HG03432 (cell line): ENCODE measurements at regions not wholly inside any gene's neighbourhood (a gene's known extent, or its start where the extent isn't known, plus 50 kb on each side); places are given as distances from the start of the nearest gene placed in this dataset.
"Not testable (repeated sequence)": the region's sequence is repeated elsewhere in the genome, so short reads cannot be mapped to it uniquely, and the experiment has no call there.

Experiments used
- ATAC-seq: cut with Tn5 transposase; IDR thresholded peaks from one replicate; pipeline ENCODE4 v1.9.1; 2021; ENCODE audit warnings: mild to moderate bottlenecking, moderate library complexity; ENCODE audit not compliant: unreplicated experiment

DNA sequence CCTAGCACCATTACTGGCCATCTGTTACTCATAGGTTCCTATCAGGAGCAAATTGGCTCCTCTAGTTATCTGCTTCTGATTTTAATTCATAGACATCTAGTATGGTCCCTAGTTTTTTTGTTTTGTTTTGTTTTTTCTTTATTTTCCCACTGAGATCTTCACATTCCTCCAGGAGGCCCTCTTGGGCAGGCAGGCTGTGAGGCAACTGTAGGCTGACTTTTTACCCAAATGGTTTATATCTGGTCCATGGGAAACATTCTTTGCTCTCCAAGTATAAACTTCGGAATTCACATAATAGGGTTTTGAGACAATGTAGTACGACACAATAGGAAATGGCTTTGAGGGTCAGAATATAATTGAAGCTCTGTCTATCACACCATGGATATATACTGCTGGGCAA, 250.9 kb upstream of the DAB2 start:
- no peak for ATAC-seq

DNA sequence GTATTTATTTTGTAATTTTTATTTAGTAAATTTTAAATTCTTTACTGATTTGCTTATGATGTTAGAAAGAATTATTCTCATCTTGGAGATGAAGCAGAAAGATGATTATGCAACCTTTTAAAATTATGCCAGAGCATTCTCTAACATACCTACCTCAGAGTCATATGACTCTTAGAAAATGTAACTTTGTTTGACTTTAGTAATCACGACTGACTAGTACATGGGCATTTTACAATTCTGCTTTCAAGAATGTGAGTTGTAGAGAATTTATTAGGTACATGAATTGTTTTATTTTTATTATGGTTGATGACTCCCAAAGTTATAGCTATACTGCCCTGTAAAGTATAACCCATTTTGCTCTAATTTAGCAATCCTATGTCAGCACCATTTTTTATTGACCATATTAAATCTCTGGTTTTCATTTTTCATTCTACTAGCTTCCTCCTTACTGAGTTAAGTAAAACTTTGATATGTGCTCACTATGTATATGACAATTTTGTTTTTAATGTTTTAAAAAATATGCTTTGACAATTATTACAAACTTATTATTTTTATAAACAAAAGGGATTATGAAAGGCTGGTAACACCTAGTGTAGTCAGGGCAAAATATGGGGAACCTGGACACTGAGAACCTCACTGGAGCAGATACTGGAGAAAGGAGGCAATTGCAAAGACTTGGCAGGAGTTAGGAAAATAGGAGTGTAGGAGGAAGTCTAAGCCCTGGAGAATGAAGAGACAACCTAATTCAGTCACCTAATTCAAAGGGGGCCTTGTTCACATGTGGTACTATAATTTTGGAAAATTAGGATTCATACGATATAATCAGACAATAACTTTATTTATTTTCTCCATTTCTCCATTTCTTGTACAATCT, 249.7 kb upstream of the DAB2 start:
- no peak for ATAC-seq

DNA sequence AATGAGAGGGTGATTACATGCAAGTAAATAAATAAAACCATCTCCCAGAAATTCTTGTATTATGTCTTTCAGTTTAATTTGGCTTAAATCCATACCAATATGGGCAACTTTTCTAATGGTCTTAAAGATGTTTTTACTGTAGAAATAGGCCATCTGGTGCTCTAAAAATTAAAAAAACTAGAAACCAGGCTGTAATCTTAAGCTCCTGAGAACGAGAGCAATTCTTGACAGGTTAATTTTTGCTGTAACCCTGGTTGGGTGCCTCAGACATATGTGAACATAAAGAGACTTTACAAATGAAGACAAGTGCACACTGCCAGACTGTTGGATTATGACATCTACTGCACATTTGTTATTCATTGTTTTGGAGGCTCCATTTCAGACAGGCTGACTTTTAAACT, 246.8 kb upstream of the DAB2 start:
- no peak for ATAC-seq

DNA sequence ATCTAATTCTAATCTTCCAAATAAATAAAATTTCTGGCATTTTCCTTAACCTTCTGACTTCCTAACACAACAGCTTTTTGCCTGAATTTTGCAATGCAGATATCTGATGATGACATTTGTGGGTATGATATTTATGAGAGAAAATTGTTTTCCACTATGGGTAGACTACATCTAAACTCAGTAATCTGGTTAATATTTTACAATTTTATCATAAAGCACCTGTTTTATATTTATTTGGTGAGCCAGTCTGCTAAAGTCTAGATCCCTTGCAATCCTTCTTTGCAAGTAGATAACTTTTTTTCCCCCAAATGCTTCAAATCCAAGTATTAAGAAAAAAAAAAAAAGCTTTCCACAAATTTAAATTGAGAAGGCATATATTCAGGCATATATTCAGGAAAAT, 246.2 kb upstream of the DAB2 start:
- no peak for ATAC-seq

DNA sequence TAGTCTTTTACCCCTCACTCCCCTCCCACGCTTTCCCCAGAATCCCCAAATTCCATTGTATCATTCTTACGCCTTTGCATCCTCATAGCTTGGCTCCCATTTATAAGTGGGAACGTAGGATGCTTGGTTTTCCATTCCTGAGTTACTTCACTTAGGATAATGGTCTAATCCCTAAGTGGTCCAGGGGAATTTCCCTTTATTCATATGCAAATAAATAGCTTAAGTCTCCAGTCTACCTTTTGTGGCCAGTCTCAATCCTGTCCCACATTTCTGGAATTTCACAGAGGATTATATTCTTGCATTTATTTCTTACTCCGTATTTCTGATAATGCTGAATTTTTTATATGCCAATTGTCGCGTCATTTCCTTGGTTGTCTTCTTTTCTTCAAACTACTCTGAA, 245.6 kb upstream of the DAB2 start:
- ATAC-seq: no peak

DNA sequence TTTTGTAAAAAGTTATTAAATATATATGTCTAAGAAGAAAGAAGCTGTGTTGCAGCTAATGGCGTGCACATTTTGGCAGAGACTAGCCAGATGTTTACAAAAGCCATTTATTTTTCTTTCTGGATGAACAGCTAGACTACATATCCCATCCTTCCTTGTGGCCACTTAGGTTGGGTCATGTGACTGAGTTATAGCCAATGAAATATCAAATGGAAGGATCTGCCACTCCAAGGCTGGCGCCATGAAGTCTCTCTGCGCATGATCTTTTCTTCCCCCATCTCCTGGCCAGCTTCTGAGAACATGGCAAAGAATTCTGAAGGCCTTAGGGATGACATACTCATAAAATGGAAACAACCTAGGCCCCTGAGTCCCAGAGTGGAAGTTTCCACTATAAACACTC, 244.2 kb upstream of the DAB2 start:
- no peak for ATAC-seq

DNA sequence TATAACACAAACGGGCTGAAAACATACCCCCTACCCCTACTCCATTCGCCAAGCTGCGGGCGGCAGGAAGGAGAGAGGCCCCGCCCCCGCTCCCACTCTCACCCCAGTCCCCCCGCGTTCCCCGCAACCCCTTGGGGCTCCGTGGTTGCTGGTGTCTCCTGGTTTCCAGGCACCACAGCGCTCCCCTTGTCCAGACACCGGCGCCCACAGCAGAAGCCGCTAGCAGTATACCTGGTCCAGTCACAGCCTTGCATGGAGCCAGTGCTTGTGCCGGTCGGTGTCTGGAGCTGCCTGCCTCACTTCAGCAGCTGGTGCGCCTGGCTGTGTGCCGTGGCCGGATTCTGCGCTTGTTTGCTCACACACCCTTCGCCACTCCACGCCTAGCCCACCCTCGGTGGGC, 240.5 kb upstream of the DAB2 start:
- ATAC-seq: no peak

DNA sequence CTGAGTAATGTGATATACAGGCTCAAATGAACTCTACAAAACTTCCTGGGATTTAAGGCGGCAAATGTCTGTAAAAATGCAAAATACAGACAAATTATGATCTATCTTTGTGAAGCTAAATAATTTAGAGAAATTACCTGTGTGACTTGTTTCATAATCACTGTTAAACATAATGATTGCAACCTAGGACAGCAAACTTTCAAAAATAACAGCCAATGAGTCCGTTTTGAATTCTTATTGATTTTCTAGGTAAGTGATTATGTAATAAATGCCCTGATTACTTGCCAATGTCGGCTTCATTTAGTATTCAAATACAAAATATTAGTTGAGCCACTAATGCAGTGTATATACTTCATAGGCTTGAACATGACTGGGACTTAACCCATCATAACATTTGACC, 238.2 kb upstream of the DAB2 start:
- no peak for ATAC-seq

DNA sequence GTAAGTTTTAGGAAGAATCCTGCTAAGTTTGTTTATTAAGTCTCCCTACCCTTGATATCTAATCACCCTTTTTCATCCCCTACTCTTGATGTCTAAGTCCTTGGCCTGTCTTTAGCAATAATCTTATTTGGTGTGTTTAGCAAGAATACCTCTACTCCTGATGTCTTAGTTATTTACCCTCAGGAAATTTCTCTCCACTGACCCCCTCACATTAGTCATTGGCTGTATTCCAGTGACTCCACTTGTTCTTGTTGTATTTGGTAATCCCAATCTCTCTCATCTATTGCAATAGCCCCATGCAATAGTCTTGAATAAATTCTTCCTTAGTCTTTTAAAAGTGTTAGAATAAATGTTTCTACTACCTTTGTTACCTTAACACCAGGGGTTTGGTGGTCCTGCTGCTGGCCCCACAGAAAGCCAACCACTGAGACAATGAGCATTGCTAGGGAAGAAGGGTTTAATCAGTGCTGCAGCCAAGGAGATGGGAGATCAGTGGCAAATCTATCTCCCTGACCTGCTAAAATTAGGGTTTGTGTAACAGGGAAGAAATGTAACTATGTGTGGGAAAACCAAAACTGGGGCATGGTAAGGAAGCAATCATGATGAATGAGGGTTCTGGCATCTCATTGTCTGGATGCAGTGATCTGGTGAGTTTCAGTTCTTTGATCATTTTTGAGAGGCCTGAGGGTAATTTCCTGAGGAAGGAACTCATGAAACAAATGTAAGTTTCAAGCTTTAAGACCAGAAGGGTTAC, 236.4 kb upstream of the DAB2 start:
- ATAC-seq: no peak

DNA sequence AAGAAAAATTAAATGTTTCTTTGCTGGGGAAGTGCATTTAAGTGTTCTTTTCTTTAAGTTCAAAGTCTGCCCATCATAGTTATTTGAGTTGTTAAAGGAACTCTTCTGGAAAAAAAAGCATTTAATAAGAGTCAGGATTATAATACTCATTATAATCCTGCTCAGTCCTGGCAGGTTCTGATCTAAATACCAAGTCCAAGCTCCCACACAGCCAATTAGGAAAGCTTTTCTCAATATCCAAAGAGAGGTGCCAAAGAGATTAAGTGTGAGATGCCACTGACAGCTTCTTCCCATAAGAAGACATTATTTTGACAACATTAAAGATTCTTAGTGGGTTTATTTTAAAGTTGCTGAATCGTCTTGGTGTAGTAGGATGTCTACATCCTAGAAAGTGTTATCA, 235.2 kb upstream of the DAB2 start:
- no peak for ATAC-seq

DNA sequence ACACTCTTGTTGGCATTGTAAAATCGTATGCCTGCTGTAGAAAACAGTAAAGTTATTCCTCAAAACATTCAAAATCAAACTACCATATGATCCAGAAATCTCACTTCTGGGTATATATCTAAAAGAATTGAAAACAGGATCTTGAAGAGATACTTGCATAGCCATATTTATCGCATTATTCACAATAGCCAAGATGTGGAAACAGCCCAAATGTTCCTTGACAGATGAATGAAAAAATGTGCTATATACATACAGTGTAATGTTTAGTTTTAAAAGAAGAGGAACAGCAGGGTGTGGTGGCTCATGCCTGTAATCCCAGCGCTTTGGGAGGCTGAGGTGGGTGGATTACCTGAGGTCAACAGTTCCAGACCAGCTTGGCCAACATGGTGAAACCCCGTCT, 234.1 kb upstream of the DAB2 start:
- ATAC-seq: no peak

DNA sequence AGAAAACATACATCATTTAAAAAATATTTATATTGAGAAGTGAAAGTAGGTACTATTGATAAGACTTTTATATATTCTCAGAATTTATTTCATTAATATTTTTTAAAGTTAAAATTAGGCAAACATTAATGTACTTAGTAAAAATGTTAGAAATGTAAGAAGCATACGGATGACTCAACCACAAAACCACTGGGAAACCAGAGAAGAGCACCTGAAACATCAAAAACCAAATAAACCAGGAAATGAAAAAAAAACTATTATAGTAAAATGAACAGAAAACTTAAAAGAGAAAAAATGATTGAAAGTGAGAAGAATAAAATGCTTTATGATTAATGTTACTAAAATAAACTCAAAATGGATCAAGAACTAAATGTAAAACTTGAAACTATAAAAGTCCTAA, 233.2 kb upstream of the DAB2 start:
- ATAC-seq: peak; percentile 73

DNA sequence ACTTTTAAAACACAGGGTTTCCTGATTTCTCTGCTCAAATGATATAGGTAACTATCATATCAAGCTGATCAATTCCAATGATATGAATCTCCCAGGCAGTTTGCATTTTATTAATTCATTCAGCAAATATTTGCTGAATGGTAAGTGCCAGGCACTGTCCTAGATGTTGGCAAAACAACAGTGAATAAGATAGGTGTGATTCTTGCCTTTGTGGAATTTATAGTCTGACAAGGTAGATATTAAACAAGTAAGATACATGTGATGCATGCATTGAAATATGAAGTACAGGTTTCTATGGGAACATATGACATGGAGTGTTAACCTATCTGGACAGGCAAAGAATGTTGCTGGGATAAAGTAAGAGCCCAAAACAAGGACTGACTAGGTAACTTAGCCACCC, 231.8 kb upstream of the DAB2 start:
- ATAC-seq: no peak

DNA sequence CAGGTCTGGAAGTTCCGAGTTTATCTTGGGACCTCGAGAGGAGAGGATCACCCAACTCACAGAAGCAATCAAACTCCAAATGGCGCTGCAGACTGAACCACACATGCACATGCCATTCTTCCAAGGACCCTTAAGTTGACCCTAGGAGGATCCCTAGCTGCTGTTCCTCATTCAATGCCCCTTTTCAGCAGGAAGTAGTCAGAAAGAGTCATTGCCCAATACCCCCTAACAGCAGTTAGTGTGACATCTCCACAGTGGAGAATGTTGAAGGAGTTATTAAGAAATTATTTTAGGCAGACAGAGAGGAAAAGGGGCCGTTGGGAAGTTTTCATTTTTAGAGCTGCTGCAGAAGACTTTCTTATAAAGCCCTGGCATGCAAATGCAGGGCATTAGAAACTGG, 229.9 kb upstream of the DAB2 start:
- no peak for ATAC-seq

DNA sequence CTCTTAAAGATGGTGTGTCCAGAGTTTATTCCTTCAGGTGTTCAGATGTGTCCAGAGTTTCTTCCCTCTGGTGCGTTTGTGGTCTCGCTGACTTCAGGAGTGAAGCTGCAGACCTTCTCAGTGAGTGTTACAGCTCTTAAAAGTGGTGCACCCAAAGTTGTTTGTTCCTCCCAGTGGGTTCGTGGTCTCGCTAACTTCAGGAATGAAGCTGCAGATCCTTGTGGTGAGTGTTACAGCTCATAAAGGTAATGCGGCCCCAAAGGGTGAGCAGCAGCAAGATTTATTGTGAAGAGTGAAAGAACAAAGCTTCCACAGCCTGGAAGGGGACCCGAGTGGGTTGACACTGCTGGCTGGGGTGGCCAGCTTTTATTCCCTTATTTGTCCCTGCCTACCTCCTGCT, 227.7 kb upstream of the DAB2 start:
- not testable (repeated sequence) for ATAC-seq

DNA sequence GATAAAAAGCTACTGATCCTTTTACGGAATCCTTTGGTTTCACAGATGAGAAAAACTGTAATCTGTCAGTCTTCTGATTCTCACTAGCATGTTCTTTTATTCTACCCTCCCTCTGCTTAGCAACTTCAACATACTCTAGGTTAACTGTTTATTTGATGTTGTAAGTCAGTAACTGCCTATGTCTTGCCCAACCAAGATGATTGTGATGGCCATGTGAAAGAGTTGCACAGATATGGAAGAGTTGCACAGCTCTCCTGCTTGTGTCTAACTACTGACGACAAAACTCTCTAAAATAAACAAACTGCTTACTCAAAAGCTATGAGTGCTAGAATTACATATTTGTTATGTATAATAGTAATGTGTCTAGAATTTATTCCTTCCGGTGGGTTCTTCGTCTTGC, 227.3 kb upstream of the DAB2 start:
- ATAC-seq: no peak

DNA sequence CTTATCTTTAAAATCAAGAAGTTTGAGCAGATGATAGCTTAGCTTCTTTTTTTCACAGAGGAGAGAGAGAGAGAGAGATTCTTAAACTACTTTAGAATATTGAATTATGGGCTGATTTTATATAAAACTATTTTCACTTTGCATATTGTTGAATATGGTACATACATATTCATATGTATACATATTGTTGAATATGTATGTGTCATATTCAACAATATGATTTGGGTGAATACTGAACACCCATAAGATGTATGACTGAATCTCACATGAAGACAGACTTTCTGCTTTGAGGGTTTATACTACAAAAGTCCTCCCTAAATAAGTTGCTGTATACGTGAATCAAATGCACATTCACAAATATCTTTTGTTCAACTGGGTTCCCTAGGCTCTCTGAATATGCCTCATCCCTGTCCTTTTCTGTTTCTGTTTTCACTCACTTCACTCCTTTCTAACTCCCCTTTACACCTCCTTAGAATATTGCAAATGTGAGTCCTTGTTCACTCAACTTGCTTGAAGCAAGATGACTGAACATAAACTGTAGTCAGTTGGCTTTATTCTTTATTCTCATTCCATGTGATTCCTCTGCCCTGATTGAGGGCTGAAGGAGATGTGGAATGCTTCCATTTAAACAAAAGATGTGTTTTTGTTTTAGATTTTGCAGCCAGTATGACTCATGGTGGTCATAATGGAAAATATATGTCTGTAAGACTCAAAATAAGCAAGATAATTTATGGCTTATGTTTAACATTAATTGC, 225.4 kb upstream of the DAB2 start:
- ATAC-seq: no peak

DNA sequence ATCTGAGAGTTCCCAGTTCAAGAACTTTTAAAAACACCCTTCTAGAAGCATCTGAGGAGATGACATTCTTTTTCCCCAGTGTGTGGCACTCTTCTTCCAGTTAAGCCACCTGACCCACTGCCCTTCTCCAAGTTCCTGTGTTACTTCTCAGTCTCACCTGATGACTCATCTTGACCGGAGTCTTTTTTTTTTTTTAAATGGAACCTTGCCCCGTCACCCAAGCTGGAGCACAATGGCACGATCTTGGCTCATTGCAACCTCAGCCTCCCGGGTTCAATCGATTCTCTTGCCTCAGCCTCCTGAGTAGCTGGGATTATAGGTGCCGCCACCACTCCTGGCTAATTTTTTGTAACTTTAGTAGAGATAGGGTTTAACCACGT, 224.1 kb upstream of the DAB2 start:
- ATAC-seq: peak; percentile 67

DNA sequence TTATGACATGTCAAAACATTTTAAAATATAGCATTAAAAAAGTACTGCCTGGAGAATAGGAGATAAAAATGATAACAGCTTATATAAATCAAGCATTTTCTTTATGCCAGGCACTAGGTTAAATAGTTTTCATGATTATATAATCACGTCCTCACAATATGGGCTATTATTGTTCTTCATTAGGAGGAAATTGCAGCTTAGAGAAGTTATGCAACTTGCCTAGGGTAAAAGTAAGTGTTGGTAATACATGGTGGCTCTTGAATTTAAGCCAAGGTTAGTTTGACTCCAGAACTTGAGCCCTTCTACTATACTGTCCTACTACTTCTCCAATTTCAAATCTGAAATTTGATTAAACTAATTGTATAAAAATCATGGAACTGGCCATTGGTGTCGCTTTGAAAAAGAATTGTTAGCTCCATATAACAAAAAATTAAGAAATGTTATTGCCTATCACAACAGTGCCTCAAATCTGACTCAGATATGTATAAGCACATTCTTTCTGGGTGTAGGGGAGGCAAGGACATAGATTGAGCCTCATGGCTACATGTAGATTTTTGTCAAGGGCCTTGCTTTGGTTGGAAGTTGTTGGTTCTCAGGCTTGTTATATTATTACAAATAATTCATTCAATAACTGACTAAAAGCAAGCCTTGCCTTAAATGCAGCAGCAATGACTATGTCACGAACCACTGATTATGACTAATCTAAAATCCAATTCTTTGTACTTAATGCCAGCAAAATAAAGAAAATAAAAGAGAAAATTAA, 223.5 kb upstream of the DAB2 start:
- ATAC-seq: peak; percentile 17

DNA sequence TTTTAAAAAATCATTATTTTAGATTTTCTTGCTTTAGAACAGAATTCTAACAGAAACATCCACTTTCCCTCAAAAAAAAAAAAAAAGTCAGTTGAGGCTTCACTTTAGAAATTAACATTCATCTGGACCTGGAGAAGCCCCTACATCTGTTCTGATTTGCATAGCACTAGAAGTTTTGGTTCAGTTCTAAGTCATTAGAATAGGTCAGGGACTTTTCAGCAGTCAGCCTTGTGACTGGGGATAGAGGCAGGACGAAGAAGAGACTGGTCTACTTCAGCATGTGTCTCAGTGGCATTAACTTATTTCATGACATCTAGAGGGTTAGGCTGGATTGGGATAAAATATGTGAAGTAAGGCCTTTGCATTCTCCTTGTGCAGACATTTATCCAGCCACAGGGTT, 215.8 kb upstream of the DAB2 start:
- peak; percentile 97 for ATAC-seq

DNA sequence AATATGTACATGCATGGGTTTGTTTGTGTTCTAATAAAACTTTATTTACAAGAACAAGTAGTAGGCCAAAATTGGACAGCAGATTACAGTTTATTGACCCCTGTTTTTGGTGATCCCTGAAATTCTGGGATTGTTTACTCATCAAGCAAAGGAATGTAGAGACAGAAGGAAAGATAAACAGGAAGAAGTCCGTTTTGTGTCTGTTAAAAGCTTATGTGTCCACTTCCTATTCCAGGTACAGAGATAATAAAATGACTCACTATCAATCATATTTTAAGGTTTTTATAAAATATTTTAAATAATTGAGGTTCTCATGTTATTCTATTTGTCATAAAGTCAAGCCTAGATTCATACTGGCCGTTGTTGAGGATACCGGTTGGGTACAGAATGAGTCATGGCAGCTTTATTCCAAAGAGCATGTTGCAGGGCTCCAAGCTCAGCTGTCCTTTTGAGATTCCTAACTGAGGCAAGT, 214.9 kb upstream of the DAB2 start:
- ATAC-seq: no peak
